Heart left ventricle (tissue), 13 donors: ENCODE measurements at regions not wholly inside any gene's neighbourhood (a gene's known extent, or its start where the extent isn't known, plus 50 kb on each side); places are given as distances from the start of the nearest gene placed in this dataset.

Source experiments
- POLR2A ChIP-seq, 2 donors: fragments of 450-650 bp; IDR thresholded peaks; one replicate each; pipeline ENCODE4 v1.6.1; 2017; ENCODE audit warnings: antibody characterized with exemption in 2 of 2, mild to moderate bottlenecking in 2 of 2, moderate library complexity in 2 of 2
- TF ChIP-seq, protein P1 (sequence below), 12 donors: fragments of 200-600 bp; sonication (generic) in 4 of 12; IDR thresholded peaks; one replicate each; pipeline versions ENCODE4 v1.5.0 to v1.8.0; 2018 to 2022; ENCODE audit warnings: antibody characterized with exemption in 12 of 12, mild to moderate bottlenecking in 5 of 12
- donor health status: ischemic (EF 13 %, LVEDD 7.1; RV severe dilation, severe dysfunction).
- donor health status: DM: no; HTN: yes; CAD: no.
- donor health status: DM: no; HTN: no; CAD: no.
- donor health status: ischemic (EF 25% LVEDD 6.9; RV normal size, moderate dysfunction).
- donor health status: ischemic (EF 25% LVEDD 5.7; RV mildly dilated, moderate dysfunction).
- donor health status: ischemic (EF 35%, LVEDD 5.7; RV mildly dilated, moderate dysfunction).
- donor health status: nonischemic (EF 11% LVEDD 7.7; RV severe dilation, severe dysfunction).
- donor health status: DM: yes; HTN: yes; CAD: no.
- donor health status: PGD.
- donor health status: ischemic (EF 29% LVEDD 5.4; RV normal size, mild dysfunction).
- donor health status: nonischemic (EF 23%, LVEDD 6.1; RV moderate dilation, normal function).

- TF ChIP-seq, protein P1, sequence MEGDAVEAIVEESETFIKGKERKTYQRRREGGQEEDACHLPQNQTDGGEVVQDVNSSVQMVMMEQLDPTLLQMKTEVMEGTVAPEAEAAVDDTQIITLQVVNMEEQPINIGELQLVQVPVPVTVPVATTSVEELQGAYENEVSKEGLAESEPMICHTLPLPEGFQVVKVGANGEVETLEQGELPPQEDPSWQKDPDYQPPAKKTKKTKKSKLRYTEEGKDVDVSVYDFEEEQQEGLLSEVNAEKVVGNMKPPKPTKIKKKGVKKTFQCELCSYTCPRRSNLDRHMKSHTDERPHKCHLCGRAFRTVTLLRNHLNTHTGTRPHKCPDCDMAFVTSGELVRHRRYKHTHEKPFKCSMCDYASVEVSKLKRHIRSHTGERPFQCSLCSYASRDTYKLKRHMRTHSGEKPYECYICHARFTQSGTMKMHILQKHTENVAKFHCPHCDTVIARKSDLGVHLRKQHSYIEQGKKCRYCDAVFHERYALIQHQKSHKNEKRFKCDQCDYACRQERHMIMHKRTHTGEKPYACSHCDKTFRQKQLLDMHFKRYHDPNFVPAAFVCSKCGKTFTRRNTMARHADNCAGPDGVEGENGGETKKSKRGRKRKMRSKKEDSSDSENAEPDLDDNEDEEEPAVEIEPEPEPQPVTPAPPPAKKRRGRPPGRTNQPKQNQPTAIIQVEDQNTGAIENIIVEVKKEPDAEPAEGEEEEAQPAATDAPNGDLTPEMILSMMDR (IDR thresholded peaks at IDR 0.05), result no peak
- no peak for TF ChIP-seq POLR2A (IDR thresholded peaks at IDR 0.05)
Measured at GRCh38 chr2:39528701-39529100, 91.6 kb upstream of the MAP4K3 start.
